ENCODE measurements at regions not wholly inside any gene's neighbourhood (a gene's known extent, or its start where the extent isn't known, plus 50 kb on each side); places are given as distances from the start of the nearest gene placed in this dataset.
"Not testable (repeated sequence)": the region's sequence is repeated elsewhere in the genome, so short reads cannot be mapped to it uniquely, and the experiment has no call there.

DNA sequence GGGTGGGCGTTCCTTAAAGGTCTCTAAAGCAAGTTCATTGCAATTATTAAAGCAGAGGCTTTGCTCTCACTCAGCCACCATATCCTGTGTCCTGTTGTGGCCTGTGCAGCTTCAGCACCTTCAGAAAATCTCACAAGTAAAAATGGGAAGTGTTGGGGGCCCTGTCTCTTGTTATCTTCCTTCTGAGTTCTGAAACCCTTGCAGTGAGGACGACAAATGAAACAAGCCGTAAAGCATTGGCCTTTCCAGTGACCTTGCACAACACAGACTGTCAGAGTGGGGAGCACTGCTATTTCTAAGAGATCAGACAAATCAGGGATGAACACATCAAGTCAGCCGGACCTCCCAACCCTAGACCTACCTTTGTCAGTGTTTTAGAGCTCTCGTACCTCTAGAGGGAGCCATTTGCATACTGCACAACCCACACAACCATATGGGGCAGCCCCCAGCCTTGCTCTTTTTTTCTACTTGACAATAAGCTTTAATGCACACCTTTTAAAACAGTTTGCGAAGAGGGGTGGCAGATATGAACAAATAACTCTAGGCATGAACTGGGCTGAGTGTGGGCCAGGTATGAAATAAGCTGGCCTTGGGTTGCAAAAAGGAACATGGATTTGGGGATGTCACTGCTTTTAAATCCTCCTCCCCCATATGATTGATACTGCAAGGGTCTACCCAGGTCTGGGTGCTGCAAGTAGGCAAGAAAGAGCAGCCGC, 89.8 kb downstream of the KATNIP start:
- no peak for DNase-seq

DNA sequence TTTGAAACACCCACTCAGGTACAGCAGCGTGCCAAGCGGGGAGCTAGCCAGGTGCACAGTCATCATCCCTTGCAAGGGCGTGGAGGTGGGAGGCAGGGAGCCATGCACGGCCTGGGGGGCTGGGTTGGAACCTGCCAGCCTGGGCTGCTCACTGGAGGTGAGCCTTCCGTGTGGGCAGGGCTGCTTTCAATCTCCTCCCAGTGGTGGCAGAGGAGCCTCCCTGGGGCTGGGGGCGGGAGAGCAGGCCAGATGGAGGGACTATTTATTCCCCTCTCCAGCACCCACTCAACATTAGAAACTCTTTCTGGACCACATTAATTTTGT, 90.3 kb downstream of the KATNIP start:
- no peak for DNase-seq

DNA sequence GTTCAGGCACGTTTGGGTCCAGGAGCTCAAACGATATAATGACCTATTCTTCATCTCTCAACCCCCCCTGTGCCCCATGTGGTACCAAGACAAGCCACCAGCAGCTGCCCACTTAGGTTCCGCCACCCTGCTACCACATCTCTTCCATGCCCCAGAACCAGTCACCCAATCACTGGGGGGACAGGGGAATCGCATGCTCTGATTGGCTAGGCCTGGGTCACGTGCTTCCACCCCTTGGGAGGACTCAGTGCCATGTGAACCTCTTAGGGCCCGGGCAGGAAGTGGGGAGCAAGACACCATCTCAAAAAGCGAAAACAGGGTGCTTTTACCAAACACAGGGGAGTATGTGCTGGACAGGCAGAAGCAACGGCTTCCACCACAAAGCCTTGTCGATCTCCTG, 91.3 kb downstream of the KATNIP start:
- no peak for DNase-seq

DNA sequence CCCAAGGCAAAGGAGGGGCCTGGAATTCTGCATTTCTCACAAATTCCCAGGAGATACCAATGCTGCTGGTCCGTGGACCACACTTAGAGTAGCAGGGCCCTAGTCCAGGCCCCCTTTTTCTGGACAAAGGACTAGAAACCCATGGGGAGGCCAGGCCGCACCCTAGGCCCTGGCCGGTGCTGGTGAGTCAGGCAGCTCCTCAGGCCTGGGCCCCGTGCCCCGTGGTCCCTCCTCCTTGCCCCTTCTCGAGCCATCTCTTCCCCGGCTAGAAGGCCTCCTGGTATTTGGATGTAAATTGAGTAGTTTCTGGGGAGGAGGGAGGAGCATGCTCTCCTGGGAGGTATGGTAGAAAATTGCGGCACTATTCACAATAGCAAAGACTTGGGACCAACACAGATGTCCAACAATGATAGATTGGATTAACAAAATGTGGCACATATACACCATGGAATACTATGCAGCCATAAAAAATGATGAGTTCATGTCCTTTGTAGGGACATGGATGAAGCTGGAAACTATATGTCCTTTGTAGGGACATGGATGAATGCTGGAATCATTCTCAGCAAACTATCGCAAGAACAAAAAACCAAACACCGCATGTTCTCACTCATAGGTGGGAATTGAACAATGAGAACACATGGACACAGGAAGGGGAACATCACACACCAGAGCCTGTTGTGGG, 91.9 kb downstream of the KATNIP start:
- DNase-seq = not testable (repeated sequence)

DNA sequence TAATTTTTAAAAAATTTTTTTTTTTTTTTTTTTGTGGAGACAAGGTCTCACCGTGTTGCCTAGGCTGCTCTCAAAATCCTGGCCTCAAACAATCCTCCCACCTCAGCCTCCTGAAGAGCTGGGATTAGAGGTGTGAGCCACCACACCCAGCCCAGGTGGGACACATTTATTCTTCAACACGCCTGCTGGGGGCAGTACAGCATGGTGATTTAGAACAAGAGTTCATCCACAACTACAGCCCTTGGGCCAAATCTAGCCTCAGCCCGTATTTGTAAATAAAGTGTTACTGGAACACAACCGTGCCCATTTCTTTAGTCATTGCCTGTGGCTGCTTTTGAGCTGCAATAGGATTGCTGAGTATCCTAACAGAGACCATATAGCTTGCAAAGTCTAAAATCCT, 92.8 kb downstream of the KATNIP start:
- no peak for DNase-seq

DNA sequence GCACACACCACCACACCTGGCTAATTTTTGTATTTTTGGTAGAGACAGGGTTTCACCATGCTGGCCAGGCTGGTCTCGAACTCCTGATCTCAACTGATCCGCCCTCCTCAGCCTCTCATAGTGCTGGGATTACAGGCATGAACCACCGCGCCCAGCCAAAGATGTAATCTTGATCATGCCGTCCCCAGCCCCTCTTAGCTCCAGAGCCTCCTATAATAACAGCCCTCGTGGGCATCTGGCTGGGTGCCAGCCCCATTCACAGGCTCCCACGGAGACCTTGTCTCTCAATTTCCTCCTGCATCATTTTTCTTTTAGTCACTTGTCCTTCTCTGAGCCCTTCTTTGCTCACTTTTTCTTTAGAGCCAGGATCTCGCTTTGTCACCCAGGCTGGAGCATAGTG, 94.2 kb downstream of the KATNIP start:
- no peak for DNase-seq

DNA sequence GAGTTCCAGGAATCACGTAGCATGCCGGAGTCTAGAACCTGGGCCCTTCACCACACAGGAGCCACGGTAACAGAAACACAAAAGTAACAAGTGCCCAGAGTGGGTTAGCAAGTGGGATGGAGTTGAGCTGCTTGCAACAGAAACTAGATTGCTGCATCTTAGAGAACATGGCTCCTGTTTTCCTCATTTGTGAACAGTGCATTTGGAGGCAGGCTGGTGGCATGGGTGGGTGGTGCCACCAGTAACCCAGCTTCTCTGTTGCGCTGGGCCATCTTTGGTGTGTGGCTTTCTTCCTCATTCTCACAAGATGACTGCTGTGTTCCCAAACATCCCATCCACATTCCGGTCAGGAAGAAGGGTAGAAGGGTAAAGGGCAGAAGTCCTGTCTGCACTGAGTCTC, 95.5 kb downstream of the KATNIP start:
- no peak for DNase-seq

DNA sequence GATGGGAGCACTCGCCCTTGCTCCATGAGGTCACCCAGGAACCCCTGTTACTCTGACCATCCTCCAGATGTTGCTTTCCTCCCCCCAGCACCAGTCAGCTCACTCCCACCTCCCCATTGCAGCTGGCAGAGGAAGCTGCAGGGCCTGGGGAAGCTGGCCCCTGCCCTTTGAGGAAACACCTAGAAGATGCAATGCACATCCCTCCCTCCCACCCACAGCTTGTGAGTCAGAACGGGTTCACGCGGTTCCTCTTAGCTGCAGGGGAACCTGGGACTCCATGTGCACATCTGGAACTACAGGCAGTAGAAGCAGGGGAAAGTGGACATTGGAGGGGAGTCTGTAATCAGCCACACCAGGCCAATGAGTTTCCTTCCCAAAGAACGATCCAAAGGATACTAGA, 96.9 kb downstream of the KATNIP start:
- no peak for DNase-seq

DNA sequence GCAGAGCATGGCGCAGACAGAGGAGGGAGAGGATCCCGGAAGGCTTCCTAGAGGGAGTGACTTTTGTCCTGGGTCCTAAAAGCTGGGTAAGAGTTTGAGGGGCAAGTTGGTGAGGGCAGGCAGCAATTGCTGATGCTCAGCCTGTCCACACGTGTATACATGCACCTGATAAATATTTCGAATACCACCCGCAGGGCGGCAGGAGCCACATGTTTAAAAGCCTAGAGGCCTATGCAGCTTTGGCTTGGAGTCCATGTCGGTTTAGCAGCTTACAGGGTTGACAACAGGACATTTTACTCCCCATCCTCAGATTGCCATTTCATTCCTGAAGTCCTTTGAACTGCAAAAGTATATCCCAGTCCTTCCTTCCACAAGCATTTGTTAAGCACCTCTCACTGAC, 99.1 kb downstream of the KATNIP start:
- no peak for DNase-seq

DNA sequence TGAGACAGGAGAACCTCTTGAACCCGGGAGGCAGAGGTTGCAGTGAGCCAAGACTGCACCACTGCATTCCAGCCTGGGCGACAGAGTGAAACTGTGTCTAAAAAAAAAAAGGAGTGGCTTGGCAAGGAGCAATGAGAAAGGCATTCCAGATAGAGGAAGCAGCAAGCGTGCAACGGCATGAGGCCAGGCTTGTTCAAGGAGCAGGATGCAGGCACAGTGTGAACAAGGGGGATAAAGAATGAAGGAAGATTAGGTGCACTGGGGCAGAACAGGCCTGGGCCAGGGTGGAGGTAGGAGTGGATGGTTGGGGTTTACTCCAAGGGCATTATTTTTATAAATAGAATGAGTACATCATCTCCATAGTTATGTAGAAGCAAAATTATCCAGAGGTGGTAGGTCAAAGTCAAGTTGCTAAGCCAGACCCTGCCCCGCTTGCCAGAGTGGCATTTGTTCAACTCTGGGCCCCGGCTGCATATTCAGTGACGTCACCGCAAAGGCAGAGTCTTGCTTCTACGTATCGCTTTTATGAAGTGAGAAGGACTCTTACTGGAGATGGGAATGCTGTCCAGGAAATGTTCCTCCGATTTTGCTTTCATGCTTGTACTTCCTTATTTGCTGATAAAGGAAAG, 100.2 kb downstream of the KATNIP start:
- no peak for DNase-seq

DNA sequence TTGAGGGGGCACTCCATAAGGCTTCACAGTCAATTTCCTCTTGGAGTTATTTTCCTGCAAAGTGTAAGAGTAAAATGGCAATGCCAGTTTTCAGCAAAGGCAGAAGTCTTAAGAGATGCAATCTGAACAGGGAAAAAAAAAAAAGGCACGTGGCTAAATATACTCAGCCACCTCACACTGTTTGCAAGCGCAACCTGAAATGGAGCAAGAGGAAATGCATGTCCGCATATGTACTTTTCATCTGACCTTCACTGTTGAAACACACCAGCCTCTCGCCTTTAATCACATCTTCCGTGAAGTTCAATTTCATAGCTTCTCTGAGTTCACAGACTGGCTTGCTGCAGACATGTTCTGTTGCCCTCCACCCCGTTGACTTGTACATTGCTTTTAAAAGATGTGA, 101.4 kb downstream of the KATNIP start:
- no peak for DNase-seq

DNA sequence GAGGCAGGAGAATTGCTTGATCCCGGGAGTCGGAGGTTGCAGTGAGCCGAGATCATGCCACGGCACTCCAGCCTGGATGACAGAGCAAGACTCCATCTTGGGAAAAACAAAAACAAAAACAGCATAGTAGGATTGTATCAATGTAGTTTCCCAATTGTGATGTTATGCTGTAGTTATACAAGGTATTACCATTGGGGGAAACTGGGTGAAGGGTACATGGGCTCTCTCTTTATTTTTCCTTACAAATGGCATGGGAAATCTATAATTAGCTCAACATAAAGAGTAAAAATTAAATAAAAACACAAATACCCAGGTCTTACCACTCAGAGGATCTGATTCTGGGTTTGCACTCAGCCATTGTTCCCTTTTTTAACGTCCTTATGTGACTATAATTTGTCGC, 107.9 kb downstream of the KATNIP start:
- DNase-seq = no peak

DNA sequence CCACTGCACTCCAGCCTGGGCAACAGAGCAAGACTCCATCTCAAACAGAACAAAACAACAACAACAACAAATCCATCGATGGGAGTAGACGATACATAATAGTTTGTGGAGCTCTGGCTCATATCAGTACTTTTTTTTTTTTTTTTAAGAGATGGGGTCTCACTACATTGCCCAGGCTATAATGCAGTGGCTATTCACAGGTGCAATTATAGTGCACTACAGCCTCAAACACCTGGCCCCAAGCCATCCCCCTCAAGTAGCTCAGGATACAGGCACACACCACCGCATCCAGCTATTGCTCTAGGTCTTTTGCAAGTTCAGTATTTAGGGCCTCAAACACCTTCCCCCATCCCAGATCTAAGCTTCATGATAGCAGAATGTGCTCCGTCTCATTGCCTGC, 110.6 kb downstream of the KATNIP start:
- no peak for DNase-seq

DNA sequence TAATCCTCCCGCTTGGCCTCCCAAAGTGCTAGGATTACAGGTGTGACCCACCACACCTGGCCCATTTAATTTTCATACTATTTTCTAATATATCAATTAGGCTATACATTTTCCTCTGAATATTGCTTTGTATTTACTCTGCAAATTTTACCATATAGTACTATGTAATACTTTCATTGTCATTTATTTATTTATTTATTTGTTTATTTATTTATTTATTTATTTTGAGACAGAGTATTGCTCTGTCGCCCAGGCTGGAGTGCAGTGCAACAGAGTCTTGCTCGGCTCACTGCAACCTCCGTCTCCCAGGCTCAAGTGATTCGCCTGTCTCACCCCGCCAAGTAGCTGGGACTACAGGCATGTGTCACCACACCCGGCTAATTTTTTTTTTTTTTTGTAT, 113.3 kb downstream of the KATNIP start:
- DNase-seq = not testable (repeated sequence)

DNA sequence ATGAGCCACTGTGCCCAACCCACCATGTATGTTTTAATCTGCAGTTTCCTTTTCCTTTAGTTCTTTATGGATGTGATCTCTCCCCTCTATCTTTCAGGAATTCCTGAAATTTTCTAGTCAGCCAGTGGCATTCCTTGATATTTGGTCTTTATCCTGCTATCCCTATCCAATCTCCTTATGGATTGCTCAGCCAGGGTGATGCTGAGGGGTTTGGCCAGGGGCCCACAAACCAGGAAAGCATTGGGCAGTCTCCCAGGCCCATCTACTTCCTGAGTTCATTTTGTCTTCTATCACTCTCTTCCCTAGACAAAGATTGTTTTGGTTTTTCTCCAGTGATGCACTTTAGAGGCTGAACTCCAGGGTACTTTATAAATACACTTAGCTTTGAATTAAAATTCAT, 115.9 kb downstream of the KATNIP start:
- DNase-seq = no peak

DNA sequence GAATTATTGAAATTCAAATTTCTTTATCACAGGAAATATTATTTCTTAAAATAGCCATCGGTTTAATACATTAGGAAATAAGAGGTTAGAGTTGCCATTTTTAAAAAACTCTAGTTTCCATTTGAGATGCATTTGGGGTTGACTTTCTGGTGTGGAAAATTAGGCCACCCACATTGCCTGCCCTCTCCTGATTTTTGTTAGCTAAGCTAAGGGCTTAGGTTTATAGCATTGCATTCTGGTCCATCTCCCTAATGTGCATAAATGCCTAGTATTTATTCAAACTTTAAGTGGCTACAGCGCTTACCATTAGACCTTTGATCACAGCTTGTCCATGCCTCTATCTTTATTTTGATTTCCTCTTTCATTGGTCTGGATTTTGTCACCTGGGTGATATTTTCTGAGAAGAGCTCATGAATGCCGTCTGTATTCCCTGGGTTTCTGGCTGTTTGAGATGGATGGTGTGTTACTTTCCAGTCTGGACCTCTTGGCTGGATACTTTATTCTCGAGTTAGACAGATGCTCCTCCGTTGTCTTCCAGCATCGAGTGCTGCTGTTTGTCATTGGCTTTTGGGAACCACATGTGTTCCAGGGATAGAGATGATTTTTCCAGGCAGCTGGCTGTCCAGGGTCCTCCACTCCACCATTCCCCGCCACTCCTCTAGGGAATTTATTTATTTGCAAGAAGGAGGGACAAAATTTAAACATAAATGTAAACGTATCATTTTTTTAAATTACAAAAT, 120.3 kb downstream of the KATNIP start:
- no peak for DNase-seq

DNA sequence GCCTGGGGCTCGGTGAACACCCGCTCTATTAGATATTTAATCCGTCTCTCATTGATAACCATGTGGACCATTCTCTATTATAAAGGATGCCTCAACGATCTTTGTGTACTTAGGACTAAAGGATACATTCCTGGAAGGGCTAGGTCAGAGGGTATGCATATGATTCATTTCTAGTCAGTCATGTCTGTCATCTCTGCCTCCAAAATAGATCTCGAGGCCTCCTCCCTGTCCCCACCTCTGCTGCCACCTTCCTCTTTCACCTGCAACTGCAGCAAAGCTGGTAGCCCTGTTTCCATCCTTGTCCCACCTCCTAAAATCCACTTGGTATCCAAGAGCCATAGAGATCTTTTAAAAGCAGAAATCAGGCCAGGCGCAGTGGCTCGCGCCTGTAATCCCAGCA, 121.5 kb downstream of the KATNIP start:
- no peak for DNase-seq

DNA sequence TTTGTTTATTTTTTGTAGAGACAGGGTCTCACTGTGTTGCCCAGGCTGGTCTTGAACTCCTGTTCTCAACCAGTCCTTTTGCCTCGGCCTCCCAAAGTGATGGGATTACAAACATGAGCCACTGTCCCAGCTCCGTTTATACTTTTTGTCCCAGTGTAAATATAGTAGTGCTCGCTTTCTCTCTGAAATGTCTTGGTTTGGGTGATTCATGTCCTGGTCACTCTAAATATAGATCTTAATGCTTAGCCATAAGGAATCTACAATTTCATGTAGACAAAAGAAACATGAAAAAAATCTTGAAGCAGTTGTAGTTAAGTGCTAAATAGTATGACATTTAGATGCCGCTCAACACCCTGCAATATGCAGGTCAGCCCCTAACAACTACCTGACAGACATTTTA, 126.9 kb downstream of the KATNIP start:
- no peak for DNase-seq

DNA sequence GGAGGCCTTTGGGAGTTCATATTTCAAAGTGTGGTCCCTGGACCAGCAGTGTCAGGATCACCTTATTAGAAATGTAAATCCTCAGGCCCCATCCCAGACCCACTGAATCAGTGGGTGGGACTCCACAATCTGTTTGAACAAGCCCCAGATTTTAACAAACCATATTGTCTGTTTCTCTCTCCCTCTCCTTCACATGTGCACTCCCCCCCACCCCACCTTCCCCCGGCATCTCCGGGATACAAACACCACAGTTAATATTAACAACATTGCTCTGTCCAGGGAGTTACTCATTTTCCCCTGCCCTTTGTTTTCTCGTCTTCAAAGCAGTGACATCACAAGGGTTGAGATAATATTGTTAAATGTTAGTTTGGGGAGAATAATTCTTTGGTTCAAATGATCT, 127.3 kb downstream of the KATNIP start:
- DNase-seq = no peak

DNA sequence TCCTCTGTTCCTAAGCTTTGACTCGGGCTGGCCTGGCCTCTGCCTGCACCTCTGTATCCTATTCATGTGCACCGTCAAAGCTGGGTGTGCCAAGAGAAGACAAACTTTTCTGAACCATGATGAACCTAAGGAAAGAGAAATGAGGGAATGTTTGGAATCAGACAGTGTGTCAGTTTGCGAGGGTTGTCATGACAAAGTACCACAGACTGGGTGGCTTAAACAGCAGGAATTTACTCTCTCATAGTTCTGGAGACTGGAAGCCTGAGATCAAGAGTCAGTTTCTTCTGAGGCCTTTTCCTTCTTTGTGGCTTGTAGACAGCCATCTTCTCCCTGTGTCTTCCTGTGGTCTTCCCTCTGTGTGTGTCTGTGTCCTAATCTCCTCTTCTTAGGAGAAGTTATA, 129.0 kb downstream of the KATNIP start:
- DNase-seq = no peak

DNA sequence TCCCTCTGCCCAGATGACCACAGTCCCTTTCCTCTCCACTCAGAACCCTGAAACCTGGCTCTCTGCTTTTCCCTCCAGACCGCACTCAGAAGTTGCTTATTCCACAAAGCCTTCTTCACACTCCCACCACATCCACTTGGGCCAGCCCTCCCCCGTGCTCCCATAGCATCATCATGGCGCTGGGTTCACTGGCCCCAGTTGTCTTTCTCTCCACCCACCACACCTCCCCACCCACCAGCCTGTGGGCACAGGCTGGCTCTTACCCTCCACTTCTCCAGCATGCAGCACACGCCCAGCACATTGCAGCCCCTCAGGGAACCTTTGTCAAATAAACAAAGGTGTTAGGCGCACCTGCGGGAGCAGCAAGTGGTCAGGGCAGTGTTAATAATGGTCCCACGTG, 130.0 kb downstream of the KATNIP start:
- DNase-seq = no peak

DNA sequence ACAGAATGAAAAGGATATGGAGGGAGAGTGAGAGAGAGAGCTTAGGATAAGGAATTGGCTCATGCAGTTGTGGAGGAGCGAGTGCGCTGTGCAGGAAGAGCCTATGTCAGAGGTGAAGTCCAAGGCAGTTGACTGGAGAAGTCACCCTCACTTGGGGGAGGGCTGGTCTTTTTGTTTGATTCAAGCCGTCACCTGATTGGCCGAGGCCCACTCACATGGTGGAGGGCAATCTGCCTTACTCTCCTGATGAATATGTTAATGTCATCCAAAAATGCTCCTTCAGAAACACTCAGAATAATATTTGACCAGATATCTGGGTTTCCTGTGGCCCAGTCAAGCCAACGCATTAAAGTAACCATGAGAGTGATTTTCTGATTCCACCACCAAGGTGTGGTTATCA, 131.7 kb downstream of the KATNIP start:
- no peak for DNase-seq

DNA sequence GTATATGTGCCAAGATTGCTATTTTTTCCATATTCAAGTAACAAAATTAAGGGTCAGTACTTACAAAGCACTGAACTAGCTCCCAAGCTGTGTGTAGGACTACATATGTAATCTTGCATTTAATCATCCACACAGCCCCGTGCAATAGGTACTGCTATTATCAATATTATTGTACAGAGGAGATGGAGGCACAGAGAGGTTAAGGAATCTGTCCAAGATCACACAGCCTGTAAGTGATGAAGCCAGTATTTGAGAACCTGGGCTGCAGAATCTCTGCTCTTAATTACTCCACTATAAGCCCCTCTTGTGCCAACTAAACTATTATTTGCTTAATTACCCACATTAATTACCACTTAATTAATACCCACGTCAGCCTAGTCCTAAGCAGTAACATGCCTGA, 134.1 kb downstream of the KATNIP start:
- no peak for DNase-seq

DNA sequence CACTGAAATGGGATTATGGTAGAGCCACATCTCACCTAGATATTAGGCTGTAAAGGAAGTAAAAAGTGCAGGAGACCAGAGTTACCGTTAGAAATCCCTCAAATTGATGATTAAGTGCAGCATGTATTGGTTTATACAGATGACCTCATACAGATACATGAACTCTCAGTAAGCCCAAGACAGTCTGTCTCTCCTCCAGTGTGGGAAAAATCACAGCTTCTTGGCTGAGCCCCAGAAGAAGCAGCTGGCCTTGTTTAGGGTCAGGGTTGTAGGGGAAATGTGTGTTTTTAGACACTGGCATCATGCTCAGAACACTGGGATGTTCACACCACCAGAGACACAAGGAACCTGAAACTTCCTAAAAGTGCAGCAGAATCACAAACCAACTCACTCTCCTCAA, 135.9 kb downstream of the KATNIP start:
- no peak for DNase-seq

Data from CD4-positive, alpha-beta T cell treated with Interleukin-17A for 4 hours (primary cell).